ENCODE measurements at regions not wholly inside any gene's neighbourhood (a gene's known extent, or its start where the extent isn't known, plus 50 kb on each side); places are given as distances from the start of the nearest gene placed in this dataset.

- Histone ChIP-seq H3K4me1 (replicated peaks in 1 of 2) (peaks cover 0 to 6% of the 10 kb centered on the region in 2 donors), H3K36me3 (replicated peaks in 1 of 2) (no peaks in the 10 kb centered on the region), H3K27ac (no peak overlapping the region), H3K9me3 (replicated peaks in 1 of 3) (no peaks in the 10 kb centered on the region), H3K4me3 (no peak overlapping the region), H3K27me3 (no peaks in the 10 kb centered on the region)
- intact Hi-C loops (cut with DNase I) = no loop called here
- DNase-seq = no peak
- WGBS, 4 donors = 60 to 71% (median 68%) methylated on average over 8 of the region's 8 CpGs
- TF ChIP-seq POLR2A (IDR thresholded peaks at IDR 0.05) (no peak), CTCF (IDR thresholded peaks at IDR 0.05) (no peak)
Observed at GRCh38 chr18:56083523-56084287, 495.7 kb upstream of the TCF4 start.

- Histone ChIP-seq H3K4me3 (no peak overlapping the region), H3K27me3 (no peaks in the 10 kb centered on the region), H3K4me1 (replicated peaks in 1 of 2) (peaks cover 0 to 6% of the 10 kb centered on the region in 2 donors), H3K27ac (no peak overlapping the region), H3K9me3 (replicated peaks in 1 of 3) (no peaks in the 10 kb centered on the region), H3K36me3 (replicated peaks in 1 of 2) (no peaks in the 10 kb centered on the region)
- TF ChIP-seq CTCF (IDR thresholded peaks at IDR 0.05) (no peak), POLR2A (IDR thresholded peaks at IDR 0.05) (no peak)
- intact Hi-C loops (cut with DNase I) = no loop called here
- DNase-seq = peak in 6 of 7 donors; percentile 11 to 63 (median 21)
- 33 to 56% (median 53%) methylated on average over 7 of the region's 7 CpGs for WGBS, 4 donors
Observed at GRCh38 chr18:56083097-56083521, 495.1 kb upstream of the TCF4 start.

GRCh38 chr18:56076723-56077122, 488.7 kb upstream of the TCF4 start:
- Histone ChIP-seq H3K27ac (no peak overlapping the region), H3K36me3 (replicated peaks in 1 of 2) (no peaks in the 10 kb centered on the region), H3K4me1 (replicated peaks in 1 of 2) (no peaks in the 10 kb centered on the region), H3K4me3 (no peak overlapping the region), H3K27me3 (no peaks in the 10 kb centered on the region), H3K9me3 (replicated peaks in 1 of 3) (no peaks in the 10 kb centered on the region)
- no peak for TF ChIP-seq CTCF (IDR thresholded peaks at IDR 0.05)
- no peak for TF ChIP-seq POLR2A (IDR thresholded peaks at IDR 0.05)
- 93 to 100% (median 98%) methylated on average over 1 of the region's 1 CpG for WGBS, 4 donors
- intact Hi-C loops (cut with DNase I) = no loop called here
- no peak for DNase-seq

GRCh38 chr18:56068701-56069100, 480.7 kb upstream of the TCF4 start:
- Histone ChIP-seq H3K4me3 (no peak overlapping the region), H3K9me3 (replicated peaks in 1 of 3) (no peaks in the 10 kb centered on the region), H3K4me1 (replicated peaks in 1 of 2) (no peaks in the 10 kb centered on the region), H3K27me3 (no peaks in the 10 kb centered on the region), H3K27ac (no peak overlapping the region), H3K36me3 (replicated peaks in 1 of 2) (no peaks in the 10 kb centered on the region)
- no peak for DNase-seq
- TF ChIP-seq CTCF (IDR thresholded peaks at IDR 0.05) (no peak), POLR2A (IDR thresholded peaks at IDR 0.05) (no peak)
- WGBS, 4 donors = 64 to 74% (median 71%) methylated on average over 5 of the region's 5 CpGs
- intact Hi-C loops (cut with DNase I) = no loop called here
